ENCODE measurements at regions not wholly inside any gene's neighbourhood (a gene's known extent, or its start where the extent isn't known, plus 50 kb on each side); places are given as distances from the start of the nearest gene placed in this dataset.
"Not testable (repeated sequence)": the region's sequence is repeated elsewhere in the genome, so short reads cannot be mapped to it uniquely, and the experiment has no call there.

GRCh38 chr12:20004952-20005351, 363.4 kb upstream of the PDE3A start:
- H3K9me3 ChIP-seq (ENCODE audit: control extremely low read depth in 1 of 3, control insufficient read depth in 2 of 3, insufficient read depth in 1 of 3, low read length in 2 of 3), result peaks cover 0 to 11% (median 0%) of the 10 kb centered on the region in 3 donors
- no peak for DNase-seq
- H3K27ac ChIP-seq (ENCODE audit: low read length in 2 of 2), result no peak overlapping the region
- H3K27me3 ChIP-seq (replicated peaks in 1 of 4; ENCODE audit: control extremely low read depth in 1 of 4, control insufficient read depth in 3 of 4, insufficient read depth in 4 of 4, low read length in 3 of 4), result no peaks in the 10 kb centered on the region
- POLR2A ChIA-PET, result no interaction called here
- no peaks in the 10 kb centered on the region for H3K4me1 Mint-ChIP-seq
- H3K27ac Mint-ChIP-seq, result no peak overlapping the region
- CTCF ChIA-PET, result no interaction called here
- H3K79me2 ChIP-seq (ENCODE audit: control insufficient read depth, insufficient read depth, low read length), result no peaks in the 10 kb centered on the region
- intact Hi-C loops (cut with micrococcal nuclease), result no loop called here
- no peaks in the 10 kb centered on the region for H3K4me1 ChIP-seq (ENCODE audit: control insufficient read depth in 2 of 2, insufficient read depth in 2 of 2, low read length in 2 of 2)
- H3K36me3 ChIP-seq (replicated peaks in 1 of 2; ENCODE audit: control extremely low read depth in 1 of 2, control insufficient read depth in 1 of 2, extremely low read depth in 1 of 2, insufficient read depth in 2 of 2, low read length in 1 of 2), result no peaks in the 10 kb centered on the region
- no peak for TF ChIP-seq EZH2 (IDR thresholded peaks at IDR 0.05; ENCODE audit: borderline replicate concordance, insufficient read depth, low read depth, low read length, poor library complexity, severe bottlenecking)
- no peak for TF ChIP-seq CTCF (IDR thresholded peaks at IDR 0.05)
- H3K4me3 ChIP-seq (ENCODE audit: control extremely low read depth in 1 of 5, extremely low read depth in 1 of 5, insufficient read depth in 1 of 5, low read depth in 2 of 5, low read length in 4 of 5), result no peak overlapping the region
- H3K4me2 ChIP-seq (replicated peaks; ENCODE audit: low read depth, low read length, poor library complexity, severe bottlenecking), result no peak overlapping the region
- peaks cover 8% of the 10 kb centered on the region for H3K9me3 Mint-ChIP-seq (ENCODE audit: insufficient read depth)
- H2AFZ ChIP-seq (ENCODE audit: insufficient read depth, low read depth, low read length, poor library complexity, severe bottlenecking), result no peak overlapping the region
- no peak overlapping the region for H3K4me3 Mint-ChIP-seq
- WGBS (ENCODE audit: insufficient coverage), result 100% methylated on average over 1 of the region's 2 CpGs
- no peaks in the 10 kb centered on the region for H4K20me1 ChIP-seq (ENCODE audit: control insufficient read depth, insufficient read depth, low read length, poor library complexity, severe bottlenecking)
- no peak overlapping the region for H3K9ac ChIP-seq (ENCODE audit: low read length)
- no peaks in the 10 kb centered on the region for H3K27me3 Mint-ChIP-seq
- ATAC-seq (ENCODE audit: low read depth), result no peak

- POLR2A ChIA-PET, result no interaction called here
- Mint-ChIP-seq H3K4me3 (no peak overlapping the region), H3K9me3 (ENCODE audit: insufficient read depth) (peaks cover 10% of the 10 kb centered on the region), H3K27me3 (no peaks in the 10 kb centered on the region), H3K4me1 (no peaks in the 10 kb centered on the region), H3K27ac (no peak overlapping the region)
- H3K36me3 ChIP-seq (replicated peaks in 1 of 2; ENCODE audit: control extremely low read depth in 1 of 2, control insufficient read depth in 1 of 2, extremely low read depth in 1 of 2, insufficient read depth in 2 of 2, low read length in 1 of 2), result no peaks in the 10 kb centered on the region
- H3K27me3 ChIP-seq (replicated peaks in 1 of 4; ENCODE audit: control extremely low read depth in 1 of 4, control insufficient read depth in 3 of 4, insufficient read depth in 4 of 4, low read length in 3 of 4), result no peaks in the 10 kb centered on the region
- no peaks in the 10 kb centered on the region for H3K4me1 ChIP-seq (ENCODE audit: control insufficient read depth in 2 of 2, insufficient read depth in 2 of 2, low read length in 2 of 2)
- H3K4me2 ChIP-seq (replicated peaks; ENCODE audit: low read depth, low read length, poor library complexity, severe bottlenecking), result no peak overlapping the region
- no peak overlapping the region for H3K4me3 ChIP-seq (ENCODE audit: control extremely low read depth in 1 of 5, extremely low read depth in 1 of 5, insufficient read depth in 1 of 5, low read depth in 2 of 5, low read length in 4 of 5)
- peaks cover 0 to 11% (median 0%) of the 10 kb centered on the region in 3 donors for H3K9me3 ChIP-seq (ENCODE audit: control extremely low read depth in 1 of 3, control insufficient read depth in 2 of 3, insufficient read depth in 1 of 3, low read length in 2 of 3)
- H4K20me1 ChIP-seq (ENCODE audit: control insufficient read depth, insufficient read depth, low read length, poor library complexity, severe bottlenecking), result no peaks in the 10 kb centered on the region
- 100% methylated on average over 3 of the region's 8 CpGs for WGBS (ENCODE audit: insufficient coverage)
- TF ChIP-seq CTCF (IDR thresholded peaks at IDR 0.05), result no peak
- no peak for TF ChIP-seq EZH2 (IDR thresholded peaks at IDR 0.05; ENCODE audit: borderline replicate concordance, insufficient read depth, low read depth, low read length, poor library complexity, severe bottlenecking)
- no peak overlapping the region for H2AFZ ChIP-seq (ENCODE audit: insufficient read depth, low read depth, low read length, poor library complexity, severe bottlenecking)
- ATAC-seq (ENCODE audit: low read depth) (no peak), DNase-seq (no peak)
- no peak overlapping the region for H3K9ac ChIP-seq (ENCODE audit: low read length)
- H3K79me2 ChIP-seq (ENCODE audit: control insufficient read depth, insufficient read depth, low read length), result no peaks in the 10 kb centered on the region
- CTCF ChIA-PET, result no interaction called here
- intact Hi-C loops (cut with micrococcal nuclease), result no loop called here
- H3K27ac ChIP-seq (ENCODE audit: low read length in 2 of 2), result no peak overlapping the region
Observed at GRCh38 chr12:20006871-20007730, 361.2 kb upstream of the PDE3A start.

GRCh38 chr12:20009965-20010364, 358.4 kb upstream of the PDE3A start:
- H2AFZ ChIP-seq (ENCODE audit: insufficient read depth, low read depth, low read length, poor library complexity, severe bottlenecking); H3K27ac Mint-ChIP-seq; H3K4me1 Mint-ChIP-seq: not testable (repeated sequence)

More at GRCh38 chr12:20009965-20010364, 358.4 kb upstream of the PDE3A start:
- CTCF ChIA-PET; H3K9me3 ChIP-seq (ENCODE audit: control extremely low read depth in 1 of 3, control insufficient read depth in 2 of 3, insufficient read depth in 1 of 3, low read length in 2 of 3); H4K20me1 ChIP-seq (ENCODE audit: control insufficient read depth, insufficient read depth, low read length, poor library complexity, severe bottlenecking); H3K4me2 ChIP-seq (replicated peaks; ENCODE audit: low read depth, low read length, poor library complexity, severe bottlenecking); H3K27ac ChIP-seq (ENCODE audit: low read length in 2 of 2); DNase-seq; H3K9ac ChIP-seq (ENCODE audit: low read length); intact Hi-C loops (cut with micrococcal nuclease); POLR2A ChIA-PET; H3K79me2 ChIP-seq (ENCODE audit: control insufficient read depth, insufficient read depth, low read length); ATAC-seq (ENCODE audit: low read depth); H3K27me3 ChIP-seq (replicated peaks in 1 of 4; ENCODE audit: control extremely low read depth in 1 of 4, control insufficient read depth in 3 of 4, insufficient read depth in 4 of 4, low read length in 3 of 4); H3K27me3 Mint-ChIP-seq; H3K4me3 ChIP-seq (ENCODE audit: control extremely low read depth in 1 of 5, extremely low read depth in 1 of 5, insufficient read depth in 1 of 5, low read depth in 2 of 5, low read length in 4 of 5); H3K9me3 Mint-ChIP-seq (ENCODE audit: insufficient read depth); H3K4me3 Mint-ChIP-seq; H3K4me1 ChIP-seq (ENCODE audit: control insufficient read depth in 2 of 2, insufficient read depth in 2 of 2, low read length in 2 of 2); H3K36me3 ChIP-seq (replicated peaks in 1 of 2; ENCODE audit: control extremely low read depth in 1 of 2, control insufficient read depth in 1 of 2, extremely low read depth in 1 of 2, insufficient read depth in 2 of 2, low read length in 1 of 2): not testable (repeated sequence)
- 96% methylated on average over 8 of the region's 8 CpGs for WGBS (ENCODE audit: insufficient coverage)

Data from B cell (primary cell).